ENCODE measurements at regions not wholly inside any gene's neighbourhood (a gene's known extent, or its start where the extent isn't known, plus 50 kb on each side); places are given as distances from the start of the nearest gene placed in this dataset.

DNA sequence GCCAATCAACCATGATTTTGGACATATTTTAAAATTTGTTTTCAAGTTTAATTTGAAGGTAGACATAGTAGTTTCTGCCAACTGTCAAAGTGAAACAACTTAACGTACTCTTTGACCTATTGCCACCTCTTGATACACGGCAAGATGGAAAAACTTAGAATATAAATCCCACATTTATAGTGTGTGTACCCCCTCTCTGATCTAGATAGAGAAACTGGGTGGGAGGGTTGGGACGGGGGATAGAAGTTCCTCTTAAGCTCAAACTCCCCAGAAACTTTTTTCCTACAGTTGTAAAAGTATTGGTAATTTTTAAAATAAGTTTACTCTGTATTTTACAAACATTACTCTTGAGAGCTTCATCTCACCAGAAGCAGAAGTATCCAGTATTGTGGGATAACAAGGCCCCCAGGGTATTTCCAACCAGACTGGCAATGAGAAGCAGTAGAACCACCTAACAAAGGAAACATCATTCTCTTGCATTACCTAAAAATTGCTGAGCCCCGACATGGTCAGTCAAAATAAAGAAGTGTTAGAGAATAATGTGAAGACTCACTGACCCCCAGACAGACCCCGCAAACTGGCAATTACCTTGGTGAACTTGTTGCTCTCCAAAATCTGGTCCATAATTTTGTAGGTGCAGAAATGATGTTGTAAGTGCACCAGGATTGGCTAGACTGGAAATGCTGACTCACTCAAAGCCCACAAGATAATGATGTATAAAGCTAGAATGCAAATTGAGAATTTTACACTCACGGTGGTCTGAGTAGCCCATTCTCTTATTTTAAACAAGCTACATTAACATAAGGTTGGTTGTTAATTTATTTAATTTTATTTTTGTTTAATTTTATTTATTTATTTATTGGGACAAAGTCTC, 74.7 kb upstream of the TNFAIP3 start:
- TF ChIP-seq, protein P1, sequence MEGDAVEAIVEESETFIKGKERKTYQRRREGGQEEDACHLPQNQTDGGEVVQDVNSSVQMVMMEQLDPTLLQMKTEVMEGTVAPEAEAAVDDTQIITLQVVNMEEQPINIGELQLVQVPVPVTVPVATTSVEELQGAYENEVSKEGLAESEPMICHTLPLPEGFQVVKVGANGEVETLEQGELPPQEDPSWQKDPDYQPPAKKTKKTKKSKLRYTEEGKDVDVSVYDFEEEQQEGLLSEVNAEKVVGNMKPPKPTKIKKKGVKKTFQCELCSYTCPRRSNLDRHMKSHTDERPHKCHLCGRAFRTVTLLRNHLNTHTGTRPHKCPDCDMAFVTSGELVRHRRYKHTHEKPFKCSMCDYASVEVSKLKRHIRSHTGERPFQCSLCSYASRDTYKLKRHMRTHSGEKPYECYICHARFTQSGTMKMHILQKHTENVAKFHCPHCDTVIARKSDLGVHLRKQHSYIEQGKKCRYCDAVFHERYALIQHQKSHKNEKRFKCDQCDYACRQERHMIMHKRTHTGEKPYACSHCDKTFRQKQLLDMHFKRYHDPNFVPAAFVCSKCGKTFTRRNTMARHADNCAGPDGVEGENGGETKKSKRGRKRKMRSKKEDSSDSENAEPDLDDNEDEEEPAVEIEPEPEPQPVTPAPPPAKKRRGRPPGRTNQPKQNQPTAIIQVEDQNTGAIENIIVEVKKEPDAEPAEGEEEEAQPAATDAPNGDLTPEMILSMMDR (IDR thresholded peaks at IDR 0.05), result no peak
- TF ChIP-seq POLR2A (IDR thresholded peaks at IDR 0.05), result no peak

Measured in heart left ventricle (tissue), 13 donors.